ENCODE measurements at regions not wholly inside any gene's neighbourhood (a gene's known extent, or its start where the extent isn't known, plus 50 kb on each side); places are given as distances from the start of the nearest gene placed in this dataset.

DNA sequence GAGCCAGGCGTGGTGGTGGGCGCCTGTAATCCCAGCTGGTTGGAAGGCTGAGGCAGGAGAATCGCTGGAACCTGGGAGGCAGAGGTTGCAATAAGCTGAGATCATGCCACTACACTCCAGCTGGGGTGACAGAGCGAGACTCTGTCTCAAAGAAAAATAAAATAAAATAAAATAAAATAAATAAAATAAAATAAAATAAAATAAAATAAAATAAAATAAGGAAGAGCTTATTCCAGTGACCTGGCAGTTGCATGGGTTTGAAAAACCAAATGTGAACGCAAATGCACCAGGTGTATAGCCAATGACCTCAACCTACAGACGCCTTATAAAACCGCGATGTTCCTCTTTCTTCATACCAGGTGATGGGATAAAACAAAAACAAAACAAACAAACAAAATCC, 995.7 kb downstream of the TYW1 start:
- TF ChIP-seq, protein P1, sequence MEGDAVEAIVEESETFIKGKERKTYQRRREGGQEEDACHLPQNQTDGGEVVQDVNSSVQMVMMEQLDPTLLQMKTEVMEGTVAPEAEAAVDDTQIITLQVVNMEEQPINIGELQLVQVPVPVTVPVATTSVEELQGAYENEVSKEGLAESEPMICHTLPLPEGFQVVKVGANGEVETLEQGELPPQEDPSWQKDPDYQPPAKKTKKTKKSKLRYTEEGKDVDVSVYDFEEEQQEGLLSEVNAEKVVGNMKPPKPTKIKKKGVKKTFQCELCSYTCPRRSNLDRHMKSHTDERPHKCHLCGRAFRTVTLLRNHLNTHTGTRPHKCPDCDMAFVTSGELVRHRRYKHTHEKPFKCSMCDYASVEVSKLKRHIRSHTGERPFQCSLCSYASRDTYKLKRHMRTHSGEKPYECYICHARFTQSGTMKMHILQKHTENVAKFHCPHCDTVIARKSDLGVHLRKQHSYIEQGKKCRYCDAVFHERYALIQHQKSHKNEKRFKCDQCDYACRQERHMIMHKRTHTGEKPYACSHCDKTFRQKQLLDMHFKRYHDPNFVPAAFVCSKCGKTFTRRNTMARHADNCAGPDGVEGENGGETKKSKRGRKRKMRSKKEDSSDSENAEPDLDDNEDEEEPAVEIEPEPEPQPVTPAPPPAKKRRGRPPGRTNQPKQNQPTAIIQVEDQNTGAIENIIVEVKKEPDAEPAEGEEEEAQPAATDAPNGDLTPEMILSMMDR (conservative IDR thresholded peaks at IDR 0.05; ENCODE audit: low read depth in 2 of 2) = no peak
- no peak for TF ChIP-seq POLR2AphosphoS5 (IDR thresholded peaks at IDR 0.05; ENCODE audit: low read depth)
- TF ChIP-seq EZH2 (IDR thresholded peaks at IDR 0.05; ENCODE audit: low read depth, unreplicated experiment) = no peak
- no peak for TF ChIP-seq CREB1 (CRISPR knock-in tag; IDR thresholded peaks at IDR 0.05; ENCODE audit: low read depth)
- no peak for TF ChIP-seq NANOG (IDR thresholded peaks at IDR 0.05; ENCODE audit: borderline replicate concordance)
- TF ChIP-seq, protein P2, sequence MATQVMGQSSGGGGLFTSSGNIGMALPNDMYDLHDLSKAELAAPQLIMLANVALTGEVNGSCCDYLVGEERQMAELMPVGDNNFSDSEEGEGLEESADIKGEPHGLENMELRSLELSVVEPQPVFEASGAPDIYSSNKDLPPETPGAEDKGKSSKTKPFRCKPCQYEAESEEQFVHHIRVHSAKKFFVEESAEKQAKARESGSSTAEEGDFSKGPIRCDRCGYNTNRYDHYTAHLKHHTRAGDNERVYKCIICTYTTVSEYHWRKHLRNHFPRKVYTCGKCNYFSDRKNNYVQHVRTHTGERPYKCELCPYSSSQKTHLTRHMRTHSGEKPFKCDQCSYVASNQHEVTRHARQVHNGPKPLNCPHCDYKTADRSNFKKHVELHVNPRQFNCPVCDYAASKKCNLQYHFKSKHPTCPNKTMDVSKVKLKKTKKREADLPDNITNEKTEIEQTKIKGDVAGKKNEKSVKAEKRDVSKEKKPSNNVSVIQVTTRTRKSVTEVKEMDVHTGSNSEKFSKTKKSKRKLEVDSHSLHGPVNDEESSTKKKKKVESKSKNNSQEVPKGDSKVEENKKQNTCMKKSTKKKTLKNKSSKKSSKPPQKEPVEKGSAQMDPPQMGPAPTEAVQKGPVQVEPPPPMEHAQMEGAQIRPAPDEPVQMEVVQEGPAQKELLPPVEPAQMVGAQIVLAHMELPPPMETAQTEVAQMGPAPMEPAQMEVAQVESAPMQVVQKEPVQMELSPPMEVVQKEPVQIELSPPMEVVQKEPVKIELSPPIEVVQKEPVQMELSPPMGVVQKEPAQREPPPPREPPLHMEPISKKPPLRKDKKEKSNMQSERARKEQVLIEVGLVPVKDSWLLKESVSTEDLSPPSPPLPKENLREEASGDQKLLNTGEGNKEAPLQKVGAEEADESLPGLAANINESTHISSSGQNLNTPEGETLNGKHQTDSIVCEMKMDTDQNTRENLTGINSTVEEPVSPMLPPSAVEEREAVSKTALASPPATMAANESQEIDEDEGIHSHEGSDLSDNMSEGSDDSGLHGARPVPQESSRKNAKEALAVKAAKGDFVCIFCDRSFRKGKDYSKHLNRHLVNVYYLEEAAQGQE (IDR thresholded peaks at IDR 0.05; ENCODE audit: unreplicated experiment) = no peak
- no peak for TF ChIP-seq ZNF114 (CRISPR knock-in tag; IDR thresholded peaks at IDR 0.05)
- TF ChIP-seq EZH2phosphoT487 (IDR thresholded peaks at IDR 0.05; ENCODE audit: unreplicated experiment) = no peak
- TF ChIP-seq, protein P3, sequence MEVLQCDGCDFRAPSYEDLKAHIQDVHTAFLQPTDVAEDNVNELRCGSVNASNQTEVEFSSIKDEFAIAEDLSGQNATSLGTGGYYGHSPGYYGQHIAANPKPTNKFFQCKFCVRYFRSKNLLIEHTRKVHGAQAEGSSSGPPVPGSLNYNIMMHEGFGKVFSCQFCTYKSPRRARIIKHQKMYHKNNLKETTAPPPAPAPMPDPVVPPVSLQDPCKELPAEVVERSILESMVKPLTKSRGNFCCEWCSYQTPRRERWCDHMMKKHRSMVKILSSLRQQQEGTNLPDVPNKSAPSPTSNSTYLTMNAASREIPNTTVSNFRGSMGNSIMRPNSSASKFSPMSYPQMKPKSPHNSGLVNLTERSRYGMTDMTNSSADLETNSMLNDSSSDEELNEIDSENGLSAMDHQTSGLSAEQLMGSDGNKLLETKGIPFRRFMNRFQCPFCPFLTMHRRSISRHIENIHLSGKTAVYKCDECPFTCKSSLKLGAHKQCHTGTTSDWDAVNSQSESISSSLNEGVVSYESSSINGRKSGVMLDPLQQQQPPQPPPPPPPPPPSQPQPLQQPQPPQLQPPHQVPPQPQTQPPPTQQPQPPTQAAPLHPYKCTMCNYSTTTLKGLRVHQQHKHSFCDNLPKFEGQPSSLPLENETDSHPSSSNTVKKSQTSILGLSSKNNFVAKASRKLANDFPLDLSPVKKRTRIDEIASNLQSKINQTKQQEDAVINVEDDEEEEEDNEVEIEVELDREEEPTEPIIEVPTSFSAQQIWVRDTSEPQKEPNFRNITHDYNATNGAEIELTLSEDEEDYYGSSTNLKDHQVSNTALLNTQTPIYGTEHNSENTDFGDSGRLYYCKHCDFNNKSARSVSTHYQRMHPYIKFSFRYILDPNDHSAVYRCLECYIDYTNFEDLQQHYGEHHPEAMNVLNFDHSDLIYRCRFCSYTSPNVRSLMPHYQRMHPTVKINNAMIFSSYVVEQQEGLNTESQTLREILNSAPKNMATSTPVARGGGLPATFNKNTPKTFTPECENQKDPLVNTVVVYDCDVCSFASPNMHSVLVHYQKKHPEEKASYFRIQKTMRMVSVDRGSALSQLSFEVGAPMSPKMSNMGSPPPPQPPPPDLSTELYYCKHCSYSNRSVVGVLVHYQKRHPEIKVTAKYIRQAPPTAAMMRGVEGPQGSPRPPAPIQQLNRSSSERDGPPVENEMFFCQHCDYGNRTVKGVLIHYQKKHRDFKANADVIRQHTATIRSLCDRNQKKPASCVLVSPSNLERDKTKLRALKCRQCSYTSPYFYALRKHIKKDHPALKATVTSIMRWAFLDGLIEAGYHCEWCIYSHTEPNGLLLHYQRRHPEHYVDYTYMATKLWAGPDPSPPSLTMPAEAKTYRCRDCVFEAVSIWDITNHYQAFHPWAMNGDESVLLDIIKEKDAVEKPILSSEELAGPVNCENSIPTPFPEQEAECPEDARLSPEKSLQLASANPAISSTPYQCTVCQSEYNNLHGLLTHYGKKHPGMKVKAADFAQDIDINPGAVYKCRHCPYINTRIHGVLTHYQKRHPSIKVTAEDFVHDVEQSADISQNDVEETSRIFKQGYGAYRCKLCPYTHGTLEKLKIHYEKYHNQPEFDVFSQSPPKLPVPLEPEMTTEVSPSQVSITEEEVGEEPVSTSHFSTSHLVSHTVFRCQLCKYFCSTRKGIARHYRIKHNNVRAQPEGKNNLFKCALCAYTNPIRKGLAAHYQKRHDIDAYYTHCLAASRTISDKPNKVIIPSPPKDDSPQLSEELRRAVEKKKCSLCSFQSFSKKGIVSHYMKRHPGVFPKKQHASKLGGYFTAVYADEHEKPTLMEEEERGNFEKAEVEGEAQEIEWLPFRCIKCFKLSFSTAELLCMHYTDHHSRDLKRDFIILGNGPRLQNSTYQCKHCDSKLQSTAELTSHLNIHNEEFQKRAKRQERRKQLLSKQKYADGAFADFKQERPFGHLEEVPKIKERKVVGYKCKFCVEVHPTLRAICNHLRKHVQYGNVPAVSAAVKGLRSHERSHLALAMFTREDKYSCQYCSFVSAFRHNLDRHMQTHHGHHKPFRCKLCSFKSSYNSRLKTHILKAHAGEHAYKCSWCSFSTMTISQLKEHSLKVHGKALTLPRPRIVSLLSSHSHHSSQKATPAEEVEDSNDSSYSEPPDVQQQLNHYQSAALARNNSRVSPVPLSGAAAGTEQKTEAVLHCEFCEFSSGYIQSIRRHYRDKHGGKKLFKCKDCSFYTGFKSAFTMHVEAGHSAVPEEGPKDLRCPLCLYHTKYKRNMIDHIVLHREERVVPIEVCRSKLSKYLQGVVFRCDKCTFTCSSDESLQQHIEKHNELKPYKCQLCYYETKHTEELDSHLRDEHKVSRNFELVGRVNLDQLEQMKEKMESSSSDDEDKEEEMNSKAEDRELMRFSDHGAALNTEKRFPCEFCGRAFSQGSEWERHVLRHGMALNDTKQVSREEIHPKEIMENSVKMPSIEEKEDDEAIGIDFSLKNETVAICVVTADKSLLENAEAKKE (CRISPR knock-in tag; IDR thresholded peaks at IDR 0.05) = no peak
